A673 (cell line): ENCODE measurements at regions not wholly inside any gene's neighbourhood (a gene's known extent, or its start where the extent isn't known, plus 50 kb on each side); places are given as distances from the start of the nearest gene placed in this dataset.

Experiments used
- BruUV-seq: library from RNA; stranded (reverse); fragments of 400-500 nt; replicated peaks from 2 replicates; lab custom pipeline; 2021; lab: Mats Ljungman, UMichigan
- CTCF ChIA-PET: fragments of 300-600 bp; sonication (Branson Sonifier 250); formaldehyde crosslinking; loops from one replicate; lab custom pipeline; 2022; ENCODE audit warnings: antibody characterized with exemption; lab: Charles Lee
- POLR2A ChIA-PET: fragments of 300-600 bp; sonication (Branson Sonifier 250); formaldehyde crosslinking; loops from one replicate; lab custom pipeline; 2022; ENCODE audit warnings: antibody characterized with exemption; ENCODE audit not compliant: low non-redundant PET; lab: Charles Lee
- DNase-seq: peaks from one replicate; pipeline ENCODE4 v3.0.0-alpha.2; 2015; ENCODE audit warnings: low spot score
- H3K27ac ChIP-seq: fragments of 200-600 bp; sonication (generic); 2 replicates; pipeline ENCODE4 v1.5.1; 2016; ENCODE audit warnings: mixed run types, low read depth, mild to moderate bottlenecking, mixed read lengths, antibody characterized with exemption, low read length; ENCODE audit not compliant: poor library complexity, severe bottlenecking
- H3K27me3 ChIP-seq: fragments of 200-600 bp; sonication (generic); replicated peaks from 2 replicates; pipeline ENCODE4 v1.6.1; 2017; ENCODE audit warnings: mixed run types, low read depth, mild to moderate bottlenecking, mixed read lengths, antibody characterized with exemption, low read length; ENCODE audit not compliant: insufficient read depth, poor library complexity
- H3K36me3 ChIP-seq: fragments of 200-600 bp; sonication (generic); 2 replicates; pipeline ENCODE4 v1.6.1; 2016; ENCODE audit warnings: mixed run types, mild to moderate bottlenecking, mixed read lengths, antibody characterized with exemption, low read length; ENCODE audit not compliant: insufficient read depth, poor library complexity, severe bottlenecking
- H3K4me1 ChIP-seq: fragments of 200-600 bp; sonication (generic); 2 replicates; pipeline ENCODE4 v1.6.1; 2017; ENCODE audit warnings: mixed run types, mild to moderate bottlenecking, mixed read lengths, antibody characterized with exemption, low read length; ENCODE audit not compliant: insufficient read depth, poor library complexity, severe bottlenecking
- H3K4me3 ChIP-seq: fragments of 200-600 bp; sonication (generic); 2 replicates; pipeline ENCODE4 v1.5.1; 2016; ENCODE audit warnings: low read depth, mixed run types, mild to moderate bottlenecking, mixed read lengths, low read length; ENCODE audit not compliant: poor library complexity, severe bottlenecking
- H3K9me3 ChIP-seq: fragments of 200-600 bp; sonication (generic); 2 replicates; pipeline ENCODE4 v1.6.1; 2016; ENCODE audit warnings: mixed run types, low read depth, mild to moderate bottlenecking, mixed read lengths, antibody characterized with exemption, low read length; ENCODE audit not compliant: poor library complexity, severe bottlenecking
- CTCF ChIP-seq: fragments of 300-800, 200-600 bp; sonication (generic); conservative IDR thresholded peaks from 2 replicates; pipeline ENCODE4 v1.5.1; 2017; ENCODE audit warnings: low read depth, mild to moderate bottlenecking, antibody characterized with exemption, low read length, moderate library complexity, mixed read lengths
- EZH2 ChIP-seq: fragments of 200-600 bp; sonication (generic); IDR thresholded peaks from 2 replicates; pipeline ENCODE4 v1.6.1; 2017; ENCODE audit warnings: borderline replicate concordance, low read depth, mild to moderate bottlenecking, mixed read lengths, antibody characterized with exemption, low read length; ENCODE audit not compliant: poor library complexity, severe bottlenecking
- intact Hi-C: fragments of 100-400 bp; cut with micrococcal nuclease; formaldehyde crosslinking; loops from one replicate; pipeline ENCODE4 v1.10.0; 2022; ENCODE audit not compliant: unreplicated experiment

DNA sequence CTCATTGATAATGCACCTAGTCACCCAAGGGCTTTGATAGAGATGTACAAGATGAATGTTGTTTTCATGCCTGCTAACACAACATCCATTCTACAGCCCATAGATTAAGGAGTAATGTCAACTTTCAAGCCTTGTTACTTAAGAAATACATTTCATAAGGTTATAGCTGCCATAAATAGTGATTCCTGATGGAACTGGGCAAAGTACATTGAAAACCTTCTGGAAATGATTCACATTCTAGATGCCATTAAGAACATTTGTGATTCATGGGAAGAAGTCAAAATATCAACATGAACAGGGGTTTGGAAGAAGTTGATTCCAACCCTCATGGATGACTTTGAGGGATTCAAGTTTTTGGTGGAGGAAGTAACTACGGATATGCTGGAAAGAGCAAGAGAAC lies 135.2 kb downstream of the TLE3 start:
- Histone ChIP-seq H3K27ac (no peak overlapping the region), H3K9me3 (no peaks in the 10 kb centered on the region), H3K4me1 (no peaks in the 10 kb centered on the region), H3K4me3 (no peak overlapping the region), H3K27me3 (peaks cover 15% of the 10 kb centered on the region), H3K36me3 (no peaks in the 10 kb centered on the region)
- CTCF ChIA-PET, result no interaction called here
- no peak for TF ChIP-seq CTCF
- TF ChIP-seq EZH2, result no peak
- POLR2A ChIA-PET, result no interaction called here
- no TSS peak for BruUV-seq
- DNase-seq, result no peak
- intact Hi-C loops, result no loop called here

- BruUV-seq, result no TSS peak
- no peak overlapping the region for H3K27ac ChIP-seq
- H3K4me3 ChIP-seq, result no peak overlapping the region
- intact Hi-C loops, result no loop called here
- H3K9me3 ChIP-seq, result no peaks in the 10 kb centered on the region
- no peak for TF ChIP-seq EZH2
- no peak for TF ChIP-seq CTCF
- H3K36me3 ChIP-seq, result no peaks in the 10 kb centered on the region
- peaks cover 15% of the 10 kb centered on the region for H3K27me3 ChIP-seq
- no peak for DNase-seq
- ChIA-PET CTCF (no interaction called here), POLR2A (no interaction called here)
- no peaks in the 10 kb centered on the region for H3K4me1 ChIP-seq
These were observed 134.3 kb downstream of the TLE3 start for GRCh38 chr15:69963385-69963784.

- BruUV-seq, result no TSS peak
- CTCF ChIA-PET, result no interaction called here
- H3K27ac ChIP-seq, result no peak overlapping the region
These were observed 125.9 kb downstream of the TLE3 start for GRCh38 chr15:69971771-69972170.

More at GRCh38 chr15:69971771-69972170, 125.9 kb downstream of the TLE3 start:
- Histone ChIP-seq H3K27me3 (peaks cover 4% of the 10 kb centered on the region), H3K9me3 (no peaks in the 10 kb centered on the region), H3K4me3 (no peak overlapping the region), H3K4me1 (peaks cover 16% of the 10 kb centered on the region), H3K36me3 (no peaks in the 10 kb centered on the region)
- POLR2A ChIA-PET, result no interaction called here
- TF ChIP-seq CTCF (no peak), EZH2 (no peak)
- no peak for DNase-seq
- intact Hi-C loops, result no loop called here
